Gastroesophageal sphincter (tissue), 3 donors: ENCODE measurements at regions not wholly inside any gene's neighbourhood (a gene's known extent, or its start where the extent isn't known, plus 50 kb on each side); places are given as distances from the start of the nearest gene placed in this dataset.

Experiments used
- CTCF ChIP-seq, 4 experiments: fragments of 200-600 bp in 2 of 4; fragments of 450-650 bp in 2 of 4; sonication (generic) in 1 of 4; IDR thresholded peaks; one replicate each; pipeline ENCODE4 v1.5.1; 2017 to 2019; ENCODE audit warnings: antibody characterized with exemption in 4 of 4, mild to moderate bottlenecking in 2 of 4, moderate library complexity in 2 of 4
- EP300 ChIP-seq: sonication (generic); formaldehyde crosslinking; IDR thresholded peaks from one replicate; pipeline ENCODE4 v1.6.1; 2017; ENCODE audit warnings: antibody characterized with exemption, mild to moderate bottlenecking
- POLR2A ChIP-seq, 2 donors: fragments of 450-650 bp; IDR thresholded peaks; one replicate each; pipeline ENCODE4 v1.6.1; 2017; ENCODE audit warnings: antibody characterized with exemption in 2 of 2, mild to moderate bottlenecking in 2 of 2, moderate library complexity in 1 of 2
- POLR2AphosphoS5 ChIP-seq: sonication (generic); formaldehyde crosslinking; IDR thresholded peaks from one replicate; pipeline ENCODE4 v1.6.1; 2017; ENCODE audit warnings: antibody characterized with exemption

DNA sequence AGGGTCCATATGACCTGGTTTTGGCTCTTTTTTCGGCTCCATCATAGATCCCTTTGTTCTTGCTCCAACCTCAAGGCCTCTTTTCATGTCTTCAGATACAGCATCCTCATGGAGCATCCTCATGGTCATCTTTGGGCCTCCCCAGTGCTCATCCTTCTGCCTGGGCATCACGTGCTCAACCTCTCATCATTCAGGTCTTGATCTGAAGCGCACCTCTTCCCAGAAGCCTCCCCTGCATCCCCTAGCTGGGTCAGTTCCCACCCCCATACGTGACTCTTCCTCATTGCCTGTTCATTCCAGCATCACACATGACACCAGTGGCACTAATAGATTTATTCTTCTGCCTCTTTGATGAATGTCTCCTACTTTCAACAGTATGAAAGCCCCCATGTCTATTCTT is 192.2 kb downstream of the MIAT start:
- TF ChIP-seq CTCF (IDR thresholded peaks at IDR 0.05) (no peak), POLR2A (IDR thresholded peaks at IDR 0.05) (no peak), EP300 (no peak), POLR2AphosphoS5 (no peak)
